Breast epithelium (tissue), 3 donors: ENCODE measurements at regions not wholly inside any gene's neighbourhood (a gene's known extent, or its start where the extent isn't known, plus 50 kb on each side); places are given as distances from the start of the nearest gene placed in this dataset.

Experiments used
- POLR2A ChIP-seq: fragments of 450-650 bp; IDR thresholded peaks from one replicate; pipeline ENCODE4 v1.6.1; 2016; ENCODE audit warnings: antibody characterized with exemption, mild to moderate bottlenecking, moderate library complexity
- POLR2AphosphoS5 ChIP-seq, 3 donors: sonication (generic); formaldehyde crosslinking; IDR thresholded peaks; one replicate each; pipeline ENCODE4 v1.6.1; 2017; ENCODE audit warnings: antibody characterized with exemption in 3 of 3
- TF ChIP-seq, protein P1 (sequence below), 3 donors: fragments of 450-650 bp; IDR thresholded peaks; one replicate each; pipeline ENCODE4 v1.5.1; 2016 to 2017; ENCODE audit warnings: antibody characterized with exemption in 3 of 3, mild to moderate bottlenecking in 3 of 3, moderate library complexity in 3 of 3

DNA sequence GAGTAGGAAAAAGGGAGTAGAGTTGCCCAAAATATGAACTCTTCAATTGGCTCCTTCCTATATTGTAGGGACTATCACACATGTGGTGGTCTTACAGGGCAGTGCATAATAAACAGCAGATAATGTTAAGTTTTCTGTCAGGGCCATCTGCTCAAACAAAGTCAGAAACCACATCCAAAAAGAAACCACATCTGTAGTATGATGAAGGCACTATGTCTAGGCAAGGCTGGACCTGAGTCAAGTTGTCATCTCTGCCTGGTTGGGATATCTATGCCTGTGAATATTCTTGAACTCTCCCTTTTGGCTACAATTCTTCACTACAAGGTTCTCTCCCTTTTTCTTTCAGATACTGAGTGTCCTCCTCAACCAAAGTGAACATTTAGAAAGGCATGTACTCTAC, 109.4 kb upstream of the C1GALT1C1 start:
- TF ChIP-seq, protein P1, sequence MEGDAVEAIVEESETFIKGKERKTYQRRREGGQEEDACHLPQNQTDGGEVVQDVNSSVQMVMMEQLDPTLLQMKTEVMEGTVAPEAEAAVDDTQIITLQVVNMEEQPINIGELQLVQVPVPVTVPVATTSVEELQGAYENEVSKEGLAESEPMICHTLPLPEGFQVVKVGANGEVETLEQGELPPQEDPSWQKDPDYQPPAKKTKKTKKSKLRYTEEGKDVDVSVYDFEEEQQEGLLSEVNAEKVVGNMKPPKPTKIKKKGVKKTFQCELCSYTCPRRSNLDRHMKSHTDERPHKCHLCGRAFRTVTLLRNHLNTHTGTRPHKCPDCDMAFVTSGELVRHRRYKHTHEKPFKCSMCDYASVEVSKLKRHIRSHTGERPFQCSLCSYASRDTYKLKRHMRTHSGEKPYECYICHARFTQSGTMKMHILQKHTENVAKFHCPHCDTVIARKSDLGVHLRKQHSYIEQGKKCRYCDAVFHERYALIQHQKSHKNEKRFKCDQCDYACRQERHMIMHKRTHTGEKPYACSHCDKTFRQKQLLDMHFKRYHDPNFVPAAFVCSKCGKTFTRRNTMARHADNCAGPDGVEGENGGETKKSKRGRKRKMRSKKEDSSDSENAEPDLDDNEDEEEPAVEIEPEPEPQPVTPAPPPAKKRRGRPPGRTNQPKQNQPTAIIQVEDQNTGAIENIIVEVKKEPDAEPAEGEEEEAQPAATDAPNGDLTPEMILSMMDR (IDR thresholded peaks at IDR 0.05): no peak
- TF ChIP-seq POLR2A: no peak
- no peak for TF ChIP-seq POLR2AphosphoS5 (IDR thresholded peaks at IDR 0.05)
